ENCODE measurements at regions not wholly inside any gene's neighbourhood (a gene's known extent, or its start where the extent isn't known, plus 50 kb on each side); places are given as distances from the start of the nearest gene placed in this dataset.

DNA sequence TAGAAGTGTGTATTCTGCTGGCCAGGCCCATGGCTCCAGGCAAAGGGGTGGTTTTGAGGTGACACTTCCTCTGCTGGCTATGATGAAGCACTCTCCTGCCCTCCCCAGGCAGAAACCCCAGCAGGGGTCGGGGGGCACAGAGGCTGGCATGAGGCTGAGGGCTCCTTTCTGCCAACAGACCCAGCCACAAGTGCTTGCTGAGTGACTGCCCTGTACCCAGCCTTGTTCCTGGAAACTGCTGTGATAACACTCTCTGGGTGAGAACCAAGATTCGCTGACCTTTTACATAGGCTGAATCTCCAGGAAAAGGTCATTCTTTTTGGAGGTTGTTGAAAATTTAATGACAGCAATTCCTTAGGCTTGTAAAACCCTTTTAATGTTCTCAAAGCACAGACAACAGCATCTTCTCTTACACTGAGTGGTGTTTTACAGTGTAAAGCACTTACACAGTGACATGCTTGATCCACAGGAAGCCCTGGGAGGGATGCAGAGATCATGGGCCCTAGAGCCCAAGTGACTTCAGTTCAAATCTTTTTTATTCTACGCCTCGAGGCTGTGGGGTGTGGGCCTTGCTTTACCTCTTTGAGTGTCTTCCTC, 155.5 kb upstream of the FGGY start:
- peaks cover 0 to 15% of the 10 kb centered on the region in 2 donors for H3K4me1 ChIP-seq
- H3K36me3 ChIP-seq, result no peaks in the 10 kb centered on the region
- intact Hi-C loops (cut with DNase I), result loop anchor here (5.0 kb wide), 1 partner anchor 79 kb away; no protein-coding TSS in a partner anchor
- H3K27ac ChIP-seq, result no peak overlapping the region
- TF ChIP-seq, protein P1, sequence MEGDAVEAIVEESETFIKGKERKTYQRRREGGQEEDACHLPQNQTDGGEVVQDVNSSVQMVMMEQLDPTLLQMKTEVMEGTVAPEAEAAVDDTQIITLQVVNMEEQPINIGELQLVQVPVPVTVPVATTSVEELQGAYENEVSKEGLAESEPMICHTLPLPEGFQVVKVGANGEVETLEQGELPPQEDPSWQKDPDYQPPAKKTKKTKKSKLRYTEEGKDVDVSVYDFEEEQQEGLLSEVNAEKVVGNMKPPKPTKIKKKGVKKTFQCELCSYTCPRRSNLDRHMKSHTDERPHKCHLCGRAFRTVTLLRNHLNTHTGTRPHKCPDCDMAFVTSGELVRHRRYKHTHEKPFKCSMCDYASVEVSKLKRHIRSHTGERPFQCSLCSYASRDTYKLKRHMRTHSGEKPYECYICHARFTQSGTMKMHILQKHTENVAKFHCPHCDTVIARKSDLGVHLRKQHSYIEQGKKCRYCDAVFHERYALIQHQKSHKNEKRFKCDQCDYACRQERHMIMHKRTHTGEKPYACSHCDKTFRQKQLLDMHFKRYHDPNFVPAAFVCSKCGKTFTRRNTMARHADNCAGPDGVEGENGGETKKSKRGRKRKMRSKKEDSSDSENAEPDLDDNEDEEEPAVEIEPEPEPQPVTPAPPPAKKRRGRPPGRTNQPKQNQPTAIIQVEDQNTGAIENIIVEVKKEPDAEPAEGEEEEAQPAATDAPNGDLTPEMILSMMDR (IDR thresholded peaks at IDR 0.05), result no peak
- no peaks in the 10 kb centered on the region for H3K27me3 ChIP-seq
- H3K9me3 ChIP-seq, result no peaks in the 10 kb centered on the region
- H3K4me3 ChIP-seq, result no peak overlapping the region
- no peak for DNase-seq (ENCODE audit: low spot score in 2 of 2)

DNA sequence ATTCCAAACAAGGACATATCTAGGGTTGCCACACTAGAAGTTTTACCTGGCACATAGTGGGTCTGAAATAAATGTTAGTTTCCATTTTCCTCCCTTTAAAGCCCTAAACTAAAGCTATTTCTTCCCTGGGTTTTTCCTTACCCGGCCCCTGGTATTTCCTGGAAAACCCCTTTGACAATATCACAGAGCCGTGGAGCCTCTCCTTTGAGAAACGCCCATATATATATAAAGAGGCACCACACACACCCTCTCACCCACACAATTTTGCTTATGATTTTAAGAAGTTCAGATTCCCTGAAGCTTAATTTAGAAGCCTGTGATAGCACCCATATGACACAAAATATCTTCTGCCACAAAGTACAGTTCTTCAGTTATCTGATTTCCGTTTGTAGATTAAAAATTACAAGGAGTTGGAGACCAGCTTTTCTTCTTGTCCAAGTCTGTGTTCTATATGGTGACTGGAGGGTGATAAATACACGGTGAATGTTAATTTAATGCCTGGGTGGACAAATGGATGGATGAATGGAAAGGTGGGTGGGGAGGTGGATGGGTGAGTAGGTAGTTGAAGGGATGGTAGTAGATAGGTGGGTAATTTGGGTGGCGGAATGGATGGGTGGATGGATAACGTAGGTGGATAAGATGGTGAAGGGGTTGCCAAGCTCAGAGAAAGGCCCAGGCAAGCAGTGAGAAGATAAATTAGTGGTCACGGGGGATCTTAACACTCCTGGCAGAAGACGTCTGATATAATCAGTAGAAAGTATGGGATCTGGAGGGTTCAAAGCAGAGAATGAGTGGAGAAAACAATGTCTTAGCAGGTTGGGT, 154.4 kb upstream of the FGGY start:
- intact Hi-C loops (cut with DNase I), result loop anchor here (5.0 kb wide), 1 partner anchor 80 kb away; no protein-coding TSS in a partner anchor

GRCh38 chr1:59143133-59143487, 153.8 kb upstream of the FGGY start:
- peak in 1 of 2 donors; percentile 72 for DNase-seq (ENCODE audit: low spot score in 2 of 2)
- Histone ChIP-seq H3K27me3 (no peaks in the 10 kb centered on the region), H3K4me1 (peaks cover 0 to 13% of the 10 kb centered on the region in 2 donors), H3K36me3 (no peaks in the 10 kb centered on the region), H3K27ac (peak overlapping the region; percentile 15 to 46), H3K4me3 (no peak overlapping the region), H3K9me3 (no peaks in the 10 kb centered on the region)
- TF ChIP-seq, protein P1 (IDR thresholded peaks at IDR 0.05), result no peak
- intact Hi-C loops (cut with DNase I), result loop anchor here (5.0 kb wide), 1 partner anchor 81 kb away; no protein-coding TSS in a partner anchor

More for the DNA sequence above, 154.4 kb upstream of the FGGY start:
- no peaks in the 10 kb centered on the region for H3K27me3 ChIP-seq
- H3K4me3 ChIP-seq, result no peak overlapping the region
- TF ChIP-seq, protein P1 (IDR thresholded peaks at IDR 0.05), result no peak
- H3K9me3 ChIP-seq, result no peaks in the 10 kb centered on the region
- peaks cover 0 to 13% of the 10 kb centered on the region in 2 donors for H3K4me1 ChIP-seq
- peak overlapping the region; percentile 15 to 34 for H3K27ac ChIP-seq
- DNase-seq (ENCODE audit: low spot score in 2 of 2), result no peak
- no peaks in the 10 kb centered on the region for H3K36me3 ChIP-seq

GRCh38 chr1:59143811-59144210, 153.1 kb upstream of the FGGY start:
- no peaks in the 10 kb centered on the region for H3K27me3 ChIP-seq
- H3K4me1 ChIP-seq, result peaks cover 0 to 13% of the 10 kb centered on the region in 2 donors
- no peak overlapping the region for H3K4me3 ChIP-seq
- no peaks in the 10 kb centered on the region for H3K36me3 ChIP-seq
- no peak for DNase-seq (ENCODE audit: low spot score in 2 of 2)
- TF ChIP-seq, protein P1 (IDR thresholded peaks at IDR 0.05), result no peak
- intact Hi-C loops (cut with DNase I), result loop anchor here (5.0 kb wide), 1 partner anchor 82 kb away; no protein-coding TSS in a partner anchor
- H3K27ac ChIP-seq, result peak overlapping the region; percentile 27 to 46
- H3K9me3 ChIP-seq, result no peaks in the 10 kb centered on the region

- H3K36me3 ChIP-seq, result no peaks in the 10 kb centered on the region
- H3K27me3 ChIP-seq, result no peaks in the 10 kb centered on the region
- no peak overlapping the region for H3K27ac ChIP-seq
- intact Hi-C loops (cut with DNase I), result loop anchor here (5.0 kb wide), 1 partner anchor 83 kb away; no protein-coding TSS in a partner anchor
- TF ChIP-seq, protein P1 (IDR thresholded peaks at IDR 0.05), result no peak
- H3K9me3 ChIP-seq, result no peaks in the 10 kb centered on the region
- H3K4me3 ChIP-seq, result no peak overlapping the region
- DNase-seq (ENCODE audit: low spot score in 2 of 2), result no peak
- H3K4me1 ChIP-seq, result peaks cover 0 to 13% of the 10 kb centered on the region in 2 donors
Observed at GRCh38 chr1:59144959-59145358, 151.9 kb upstream of the FGGY start.

All from ascending aorta (tissue), 2 donors.